IPS-NIHi7 (cell line): ENCODE measurements at regions not wholly inside any gene's neighbourhood (a gene's known extent, or its start where the extent isn't known, plus 50 kb on each side); places are given as distances from the start of the nearest gene placed in this dataset.

Experiments
- DNase-seq: peaks from one replicate; pipeline ENCODE4 v3.0.0; 2012; ENCODE audit warnings: mixed read lengths; ENCODE audit errors: extremely low spot score

- DNase-seq: no peak
Measured at GRCh38 chr4:15130441-15130840, 128.2 kb downstream of the CPEB2 start.

- DNase-seq: peak; percentile 35
Measured at GRCh38 chr4:15131551-15131950, 129.3 kb downstream of the CPEB2 start.

- DNase-seq: no peak
Measured at GRCh38 chr4:15132739-15133138, 130.5 kb downstream of the CPEB2 start.

GRCh38 chr4:15139599-15139998 is 137.3 kb downstream of the CPEB2 start:
- DNase-seq: no peak

GRCh38 chr4:15142201-15142600 is 139.9 kb downstream of the CPEB2 start:
- no peak for DNase-seq

GRCh38 chr4:15143551-15143950 is 141.3 kb downstream of the CPEB2 start:
- DNase-seq: no peak

- DNase-seq: no peak
Measured at GRCh38 chr4:15144249-15144966, 142.1 kb downstream of the CPEB2 start.

GRCh38 chr4:15144967-15145295 is 142.7 kb downstream of the CPEB2 start:
- no peak for DNase-seq

GRCh38 chr4:15145709-15146108 is 143.4 kb downstream of the CPEB2 start:
- DNase-seq: no peak

- DNase-seq: no peak
Measured at GRCh38 chr4:15147714-15148113, 145.4 kb downstream of the CPEB2 start.

GRCh38 chr4:15148199-15148598 is 145.9 kb downstream of the CPEB2 start:
- no peak for DNase-seq

- no peak for DNase-seq
Measured at GRCh38 chr4:15148691-15149090, 146.4 kb downstream of the CPEB2 start.

GRCh38 chr4:15149234-15149838 is 147.1 kb downstream of the CPEB2 start:
- DNase-seq: no peak

- DNase-seq: peak; percentile 80
Measured at GRCh38 chr4:15149839-15150592, 147.7 kb downstream of the CPEB2 start.

GRCh38 chr4:15150631-15151030 is 148.3 kb downstream of the CPEB2 start:
- DNase-seq: no peak

- DNase-seq: no peak
Measured at GRCh38 chr4:15151033-15151432, 148.8 kb downstream of the CPEB2 start.

- no peak for DNase-seq
Measured at GRCh38 chr4:15153662-15154061, 151.4 kb downstream of the CPEB2 start.

- DNase-seq: no peak
Measured at GRCh38 chr4:15158406-15159091, 156.3 kb downstream of the CPEB2 start.

- no peak for DNase-seq
Measured at GRCh38 chr4:15159477-15160019, 157.3 kb downstream of the CPEB2 start.

- no peak for DNase-seq
Measured at GRCh38 chr4:15161439-15161838, 159.2 kb downstream of the CPEB2 start.

- peak; percentile 49 for DNase-seq
Measured at GRCh38 chr4:15162046-15162445, 159.8 kb downstream of the CPEB2 start.
